SK-N-SH (cell line): ENCODE measurements at regions not wholly inside any gene's neighbourhood (a gene's known extent, or its start where the extent isn't known, plus 50 kb on each side); places are given as distances from the start of the nearest gene placed in this dataset.

ENCODE experiments used
- CTCF ChIA-PET: fragments of 300-600, 350-600 bp; formaldehyde crosslinking; extraction: SDS; loops from one replicate; lab custom pipeline; 2021; lab: Yijun Ruan, JAX
- POLR2A ChIA-PET: fragments of 350-600 bp; sonication (Branson Sonifier 250); formaldehyde crosslinking; extraction: SDS; loops from one replicate; lab custom pipeline; 2020; ENCODE audit warnings: antibody characterized with exemption, inconsistent platforms; lab: Yijun Ruan, JAX
- DNase-seq: peaks from one replicate; pipeline ENCODE4 v3.0.0; 2012
- H2AFZ ChIP-seq: fragments of 200-600 bp; sonication (generic); 2 replicates; pipeline ENCODE4 v1.8.1; 2016; ENCODE audit warnings: antibody characterized with exemption, mild to moderate bottlenecking, low read depth
- H3F3A ChIP-seq: fragments of 200-600 bp; sonication (generic); replicated peaks from 2 replicates; pipeline ENCODE3; 2016; ENCODE audit warnings: antibody characterized with exemption, mild to moderate bottlenecking; ENCODE audit not compliant: insufficient read depth
- H3K27ac ChIP-seq, 2 experiments: fragments of 200-500 bp in 1 of 2; fragments of 200-600 bp in 1 of 2; sonication (Bioruptor generic) in 1 of 2; sonication (generic), shearing (Covaris generic) in 1 of 2; 2 replicates each; pipeline versions ENCODE4 v1.5.1 to v1.6.1; 2014 to 2016; ENCODE audit warnings: low read depth in 2 of 2, inconsistent platforms in 1 of 2, low read length in 1 of 2, mild to moderate bottlenecking in 1 of 2, mixed read lengths in 1 of 2
- H3K27me3 ChIP-seq: fragments of 200-600 bp; sonication (generic), shearing (Covaris generic); 2 replicates; pipeline ENCODE4 v1.6.1; 2016; ENCODE audit warnings: mixed run types; ENCODE audit not compliant: insufficient read depth
- H3K36me3 ChIP-seq, 2 experiments: fragments of 200-500 bp in 1 of 2; fragments of 200-600 bp in 1 of 2; sonication (Bioruptor generic) in 1 of 2; sonication (generic) in 1 of 2; replicated peaks in 1 of 2; 2 replicates each; pipeline versions ENCODE3 to v1.5.1; 2014 to 2016; ENCODE audit warnings: low read length in 1 of 2, mild to moderate bottlenecking in 1 of 2; ENCODE audit not compliant: insufficient read depth in 2 of 2, control insufficient read depth in 1 of 2
- H3K4me1 ChIP-seq, 2 experiments: fragments of 200-500 bp in 1 of 2; fragments of 200-600 bp in 1 of 2; sonication (Bioruptor generic) in 1 of 2; sonication (generic), shearing (Covaris generic) in 1 of 2; 2 replicates each; pipeline versions ENCODE4 v1.5.1 to v1.6.1; 2014 to 2016; ENCODE audit warnings: low read depth in 1 of 2, low read length in 1 of 2, mixed run types in 1 of 2; ENCODE audit not compliant: insufficient read depth in 2 of 2, control insufficient read depth in 1 of 2
- H3K4me2 ChIP-seq: fragments of 200-600 bp; sonication (generic), shearing (Covaris generic); 2 replicates; pipeline ENCODE4 v1.6.1; 2017; ENCODE audit warnings: mixed run types
- H3K4me3 ChIP-seq, 2 experiments: fragments of 200-500 bp in 1 of 2; fragments of 200-600 bp in 1 of 2; sonication (Bioruptor generic) in 1 of 2; sonication (generic), shearing (Covaris generic) in 1 of 2; 2 replicates each; pipeline versions ENCODE4 v1.5.1 to v1.8.1; 2014 to 2016; ENCODE audit warnings: low read depth in 2 of 2, inconsistent platforms in 1 of 2, low read length in 1 of 2, mild to moderate bottlenecking in 1 of 2, mixed read lengths in 1 of 2, moderate library complexity in 1 of 2
- H3K79me2 ChIP-seq: fragments of 200-600 bp; sonication (generic); 2 replicates; pipeline ENCODE4 v1.8.1; 2017; ENCODE audit warnings: mild to moderate bottlenecking; ENCODE audit not compliant: insufficient read depth
- H3K9ac ChIP-seq: fragments of 200-600 bp; sonication (generic); 2 replicates; pipeline ENCODE4 v1.6.1; 2017; ENCODE audit warnings: mixed run types
- H3K9me2 ChIP-seq: fragments of 200-600 bp; sonication (generic); 2 replicates; pipeline ENCODE4 v1.6.1; 2017; ENCODE audit warnings: mixed run types
- H3K9me3 ChIP-seq: fragments of 200-600 bp; sonication (generic); 2 replicates; pipeline ENCODE4 v1.6.1; 2017; ENCODE audit warnings: mixed run types, mild to moderate bottlenecking, moderate library complexity
- H4K20me1 ChIP-seq: fragments of 200-600 bp; sonication (generic); 2 replicates; pipeline ENCODE4 v1.6.1; 2017; ENCODE audit warnings: mild to moderate bottlenecking, mixed run types; ENCODE audit not compliant: insufficient read depth
- CHD2 ChIP-seq: fragments of 150-350 bp; IDR thresholded peaks from 2 replicates; pipeline ENCODE4 v1.6.1; 2018; ENCODE audit warnings: low read length; ENCODE audit not compliant: partially characterized antibody
- CTCF ChIP-seq: fragments of 200-600 bp; sonication (generic); IDR thresholded peaks from 2 replicates; pipeline ENCODE4 v1.6.1; 2017; ENCODE audit warnings: antibody characterized with exemption, mild to moderate bottlenecking, moderate library complexity
- EZH2phosphoT487 ChIP-seq: fragments of 200-600 bp; sonication (generic); IDR thresholded peaks from 2 replicates; pipeline ENCODE4 v1.6.1; 2017; ENCODE audit warnings: low read depth, mixed run types, mild to moderate bottlenecking, antibody characterized with exemption, moderate library complexity, borderline replicate concordance
- JUND ChIP-seq: IDR thresholded peaks from 2 replicates; pipeline ENCODE4 v1.4.0; 2012
- MXI1 ChIP-seq: IDR thresholded peaks from 2 replicates; pipeline ENCODE4 v1.6.1; 2012; ENCODE audit warnings: mild to moderate bottlenecking, low read depth, low read length, improper control_type of control experiment
- NFIC ChIP-seq: IDR thresholded peaks from 2 replicates; pipeline ENCODE4 v1.4.0; 2012; ENCODE audit warnings: borderline replicate concordance
- RXRA ChIP-seq: IDR thresholded peaks from 2 replicates; pipeline ENCODE4 v1.4.0; 2012; ENCODE audit warnings: low read depth, mild to moderate bottlenecking, borderline replicate concordance
- SIN3A ChIP-seq: IDR thresholded peaks from 2 replicates; pipeline ENCODE4 v1.6.1; 2012; ENCODE audit warnings: low read depth, mild to moderate bottlenecking, low read length, moderate library complexity, borderline replicate concordance
- TCF12 ChIP-seq: IDR thresholded peaks from 2 replicates; pipeline ENCODE4 v1.4.0; 2012
- TEAD4 ChIP-seq: IDR thresholded peaks from 2 replicates; pipeline ENCODE4 v1.4.0; 2012; ENCODE audit warnings: mild to moderate bottlenecking, borderline replicate concordance; ENCODE audit not compliant: insufficient read depth
- USF1 ChIP-seq: IDR thresholded peaks from 2 replicates; pipeline ENCODE4 v1.4.0; 2012; ENCODE audit warnings: low read depth, borderline replicate concordance
- ZBTB33 ChIP-seq: IDR thresholded peaks from 2 replicates; pipeline ENCODE4 v1.4.0; 2012; ENCODE audit warnings: low read depth, borderline replicate concordance
- WGBS: methylation state at CpG from one replicate; pipeline ENCODE4 v1.1.6; 2017; ENCODE audit warnings: low lambda C conversion rate; 5-methylcytosine and 5-hydroxymethylcytosine counted together
- TF ChIP-seq, protein P1 (sequence below): IDR thresholded peaks from 2 replicates; pipeline ENCODE4 v1.6.1; 2012; ENCODE audit warnings: mild to moderate bottlenecking, low read depth, low read length, moderate library complexity

DNA sequence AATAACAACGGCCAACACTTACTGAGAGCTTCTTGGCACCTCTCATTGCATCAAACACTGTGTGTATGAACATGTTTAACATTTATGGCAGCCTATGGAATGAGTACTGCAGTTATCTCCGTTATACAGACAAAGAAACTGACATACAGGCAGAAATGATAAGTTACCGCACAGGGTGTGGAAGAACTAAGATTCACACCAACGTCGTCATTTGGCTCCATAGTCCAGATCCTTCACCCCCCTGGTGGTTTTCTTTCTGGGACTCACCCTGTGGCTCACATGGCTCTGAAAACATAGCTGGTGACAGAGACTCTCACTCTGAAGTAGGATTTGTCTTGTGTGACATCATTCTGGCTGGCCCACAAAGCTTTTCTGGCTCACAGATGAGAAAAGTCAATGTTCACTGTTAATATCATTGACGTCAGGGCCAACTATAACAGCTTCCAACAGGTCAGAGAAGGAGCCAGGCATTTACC, 230.1 kb downstream of the DLEU7 start (continued):
- TF ChIP-seq JUND: no peak
- TF ChIP-seq MXI1: no peak
- no peak for TF ChIP-seq CTCF
- TF ChIP-seq, all 33 proteins: peak for 0

DNA sequence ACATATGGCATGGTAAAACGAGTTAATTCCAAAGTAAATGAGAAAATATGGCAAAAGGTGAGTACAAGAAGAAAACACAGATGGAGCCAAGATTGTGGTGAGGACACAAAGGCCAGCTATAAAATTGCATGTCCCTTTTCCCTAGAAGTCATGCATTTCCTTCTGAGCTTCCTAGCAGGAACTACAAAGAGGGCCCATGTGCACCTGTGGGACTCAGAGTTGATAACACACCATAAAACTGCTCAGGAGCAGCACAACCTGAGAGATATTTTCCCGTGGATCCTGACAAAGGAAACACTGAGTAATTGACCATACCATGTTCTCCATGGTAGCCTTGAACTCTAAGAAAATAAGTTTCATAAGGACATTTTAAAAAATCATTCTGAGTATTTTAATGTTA, 228.3 kb downstream of the DLEU7 start:
- WGBS: 39% methylated on average over 2 of the region's 2 CpGs
- H3F3A ChIP-seq: peaks cover 27% of the 10 kb centered on the region
- H3K4me1 ChIP-seq: peaks cover 3 to 9% of the 10 kb centered on the region in 2 experiments; a peak in 3 of 4 replicates
- TF ChIP-seq TEAD4 (no peak), JUND (no peak), RXRA (no peak), TCF12 (no peak), SIN3A (no peak), CTCF (no peak), NFIC (no peak), USF1 (no peak), ZBTB33 (no peak), CHD2 (no peak), EZH2phosphoT487 (no peak)
- TF ChIP-seq, protein P1, sequence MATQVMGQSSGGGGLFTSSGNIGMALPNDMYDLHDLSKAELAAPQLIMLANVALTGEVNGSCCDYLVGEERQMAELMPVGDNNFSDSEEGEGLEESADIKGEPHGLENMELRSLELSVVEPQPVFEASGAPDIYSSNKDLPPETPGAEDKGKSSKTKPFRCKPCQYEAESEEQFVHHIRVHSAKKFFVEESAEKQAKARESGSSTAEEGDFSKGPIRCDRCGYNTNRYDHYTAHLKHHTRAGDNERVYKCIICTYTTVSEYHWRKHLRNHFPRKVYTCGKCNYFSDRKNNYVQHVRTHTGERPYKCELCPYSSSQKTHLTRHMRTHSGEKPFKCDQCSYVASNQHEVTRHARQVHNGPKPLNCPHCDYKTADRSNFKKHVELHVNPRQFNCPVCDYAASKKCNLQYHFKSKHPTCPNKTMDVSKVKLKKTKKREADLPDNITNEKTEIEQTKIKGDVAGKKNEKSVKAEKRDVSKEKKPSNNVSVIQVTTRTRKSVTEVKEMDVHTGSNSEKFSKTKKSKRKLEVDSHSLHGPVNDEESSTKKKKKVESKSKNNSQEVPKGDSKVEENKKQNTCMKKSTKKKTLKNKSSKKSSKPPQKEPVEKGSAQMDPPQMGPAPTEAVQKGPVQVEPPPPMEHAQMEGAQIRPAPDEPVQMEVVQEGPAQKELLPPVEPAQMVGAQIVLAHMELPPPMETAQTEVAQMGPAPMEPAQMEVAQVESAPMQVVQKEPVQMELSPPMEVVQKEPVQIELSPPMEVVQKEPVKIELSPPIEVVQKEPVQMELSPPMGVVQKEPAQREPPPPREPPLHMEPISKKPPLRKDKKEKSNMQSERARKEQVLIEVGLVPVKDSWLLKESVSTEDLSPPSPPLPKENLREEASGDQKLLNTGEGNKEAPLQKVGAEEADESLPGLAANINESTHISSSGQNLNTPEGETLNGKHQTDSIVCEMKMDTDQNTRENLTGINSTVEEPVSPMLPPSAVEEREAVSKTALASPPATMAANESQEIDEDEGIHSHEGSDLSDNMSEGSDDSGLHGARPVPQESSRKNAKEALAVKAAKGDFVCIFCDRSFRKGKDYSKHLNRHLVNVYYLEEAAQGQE: no peak
- TF ChIP-seq, all 33 proteins: peak for 0
- DNase-seq: no peak
- Histone ChIP-seq H3K79me2 (no peaks in the 10 kb centered on the region), H3K27ac (no peak overlapping the region), H3K9ac (no peak overlapping the region), H3K4me3 (no peak overlapping the region), H3K4me2 (no peak overlapping the region), H3K9me3 (no peaks in the 10 kb centered on the region), H3K27me3 (no peaks in the 10 kb centered on the region), H3K9me2 (no peaks in the 10 kb centered on the region), H3K36me3 (no peaks in the 10 kb centered on the region), H4K20me1 (no peaks in the 10 kb centered on the region), H2AFZ (no peak overlapping the region)
- CTCF ChIA-PET: no interaction called here
- POLR2A ChIA-PET: no interaction called here
